DND-41 (cell line): ENCODE measurements at regions not wholly inside any gene's neighbourhood (a gene's known extent, or its start where the extent isn't known, plus 50 kb on each side); places are given as distances from the start of the nearest gene placed in this dataset.

Experiments used
- ATAC-seq: fragments of 200-7000 bp; cut with Tn5 transposase; 3 replicates; pipeline ENCODE4 v1.9.1; 2021; ENCODE audit warnings: low read depth; ENCODE audit not compliant: insufficient read depth
- DNase-seq: peaks from one replicate; pipeline ENCODE4 v3.0.0-alpha.2; 2020
- H2AFZ ChIP-seq: 2 replicates; pipeline ENCODE4 v1.6.0; 2012; ENCODE audit warnings: low read depth, low read length
- H3K27ac ChIP-seq: 2 replicates; pipeline ENCODE4 v1.5.1; 2012; ENCODE audit warnings: low read length, inconsistent platforms
- H3K27me3 ChIP-seq: fragments of 200-600 bp; sonication (generic); 2 replicates; pipeline ENCODE4 v1.6.0; 2012; ENCODE audit warnings: low read length, mild to moderate bottlenecking, inconsistent platforms; ENCODE audit not compliant: insufficient read depth, poor library complexity
- H3K36me3 ChIP-seq: 2 replicates; pipeline ENCODE4 v1.5.1; 2012; ENCODE audit warnings: low read length, inconsistent platforms; ENCODE audit not compliant: insufficient read depth
- H3K4me1 ChIP-seq: 2 replicates; pipeline ENCODE4 v1.5.1; 2012; ENCODE audit warnings: mild to moderate bottlenecking, low read length; ENCODE audit not compliant: insufficient read depth
- H3K4me2 ChIP-seq: 2 replicates; pipeline ENCODE4 v1.6.0; 2012; ENCODE audit warnings: mild to moderate bottlenecking, moderate library complexity, low read length, inconsistent platforms; ENCODE audit not compliant: insufficient read depth
- H3K4me3 ChIP-seq, 2 experiments: fragments of 200-600 bp in 1 of 2; shearing (Covaris generic) in 1 of 2; 2 replicates each; pipeline ENCODE4 v1.5.1; 2012 to 2016; ENCODE audit warnings: inconsistent platforms in 2 of 2, low read length in 2 of 2, mild to moderate bottlenecking in 2 of 2, low read depth in 1 of 2, moderate library complexity in 1 of 2
- H3K79me2 ChIP-seq: 2 replicates; pipeline ENCODE4 v1.6.0; 2012; ENCODE audit warnings: low read length, inconsistent platforms; ENCODE audit not compliant: insufficient read depth
- H3K9ac ChIP-seq: 2 replicates; pipeline ENCODE4 v1.6.0; 2012; ENCODE audit warnings: low read depth, mild to moderate bottlenecking, inconsistent platforms, low read length, moderate library complexity
- H3K9me3 ChIP-seq: 2 replicates; pipeline ENCODE4 v1.5.1; 2012; ENCODE audit warnings: low read length, moderate library complexity, mild to moderate bottlenecking, inconsistent platforms; ENCODE audit not compliant: insufficient read depth, severe bottlenecking
- H4K20me1 ChIP-seq: 2 replicates; pipeline ENCODE4 v1.6.0; 2012; ENCODE audit warnings: low read length; ENCODE audit not compliant: insufficient read depth
- EZH2 ChIP-seq: IDR thresholded peaks from 3 replicates; pipeline ENCODE4 v1.6.1; 2012; ENCODE audit warnings: borderline replicate concordance, low read depth, mild to moderate bottlenecking, moderate library complexity, low read length, inconsistent platforms; ENCODE audit not compliant: severe bottlenecking
- TF ChIP-seq, protein P1 (sequence below): IDR thresholded peaks from 2 replicates; pipeline ENCODE4 v1.5.1; 2012; ENCODE audit warnings: borderline replicate concordance, low read length, moderate library complexity, mild to moderate bottlenecking; ENCODE audit not compliant: poor library complexity, severe bottlenecking; ENCODE audit errors: extremely low read depth

DNA sequence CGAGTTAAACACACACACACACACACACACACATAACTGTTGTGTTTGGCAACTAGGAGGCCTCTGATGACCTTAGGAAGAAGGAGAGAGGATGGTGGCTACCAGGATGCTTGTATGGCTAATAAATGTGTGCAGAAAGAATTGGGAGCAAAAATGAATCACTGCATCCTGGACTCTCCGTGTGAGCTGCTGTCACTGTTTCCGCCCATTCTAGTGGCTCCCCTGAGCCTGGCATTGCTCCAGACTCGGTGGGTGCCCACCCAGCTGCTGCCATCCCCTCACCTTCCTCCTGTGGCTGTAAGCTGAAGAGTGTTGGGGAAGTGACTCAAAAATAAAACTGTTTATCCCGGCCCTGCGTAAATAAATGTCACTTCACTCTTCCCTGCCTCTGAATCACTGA lies 149.5 kb upstream of the MINDY3 start:
- ATAC-seq (no peak), DNase-seq (no peak)
- no peaks in the 10 kb centered on the region for H3K79me2 ChIP-seq
- no peak overlapping the region for H2AFZ ChIP-seq
- no peak overlapping the region for H3K4me2 ChIP-seq
- no peak overlapping the region for H3K9ac ChIP-seq
- H3K9me3 ChIP-seq = peaks cover 6% of the 10 kb centered on the region
- H3K4me1 ChIP-seq = peaks cover 40% of the 10 kb centered on the region
- H3K27me3 ChIP-seq = no peaks in the 10 kb centered on the region
- H3K4me3 ChIP-seq = no peak overlapping the region
- H3K36me3 ChIP-seq = no peaks in the 10 kb centered on the region
- H4K20me1 ChIP-seq = no peaks in the 10 kb centered on the region
- TF ChIP-seq, protein P1, sequence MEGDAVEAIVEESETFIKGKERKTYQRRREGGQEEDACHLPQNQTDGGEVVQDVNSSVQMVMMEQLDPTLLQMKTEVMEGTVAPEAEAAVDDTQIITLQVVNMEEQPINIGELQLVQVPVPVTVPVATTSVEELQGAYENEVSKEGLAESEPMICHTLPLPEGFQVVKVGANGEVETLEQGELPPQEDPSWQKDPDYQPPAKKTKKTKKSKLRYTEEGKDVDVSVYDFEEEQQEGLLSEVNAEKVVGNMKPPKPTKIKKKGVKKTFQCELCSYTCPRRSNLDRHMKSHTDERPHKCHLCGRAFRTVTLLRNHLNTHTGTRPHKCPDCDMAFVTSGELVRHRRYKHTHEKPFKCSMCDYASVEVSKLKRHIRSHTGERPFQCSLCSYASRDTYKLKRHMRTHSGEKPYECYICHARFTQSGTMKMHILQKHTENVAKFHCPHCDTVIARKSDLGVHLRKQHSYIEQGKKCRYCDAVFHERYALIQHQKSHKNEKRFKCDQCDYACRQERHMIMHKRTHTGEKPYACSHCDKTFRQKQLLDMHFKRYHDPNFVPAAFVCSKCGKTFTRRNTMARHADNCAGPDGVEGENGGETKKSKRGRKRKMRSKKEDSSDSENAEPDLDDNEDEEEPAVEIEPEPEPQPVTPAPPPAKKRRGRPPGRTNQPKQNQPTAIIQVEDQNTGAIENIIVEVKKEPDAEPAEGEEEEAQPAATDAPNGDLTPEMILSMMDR = no peak
- TF ChIP-seq EZH2 = no peak
- H3K27ac ChIP-seq = no peak overlapping the region

DNA sequence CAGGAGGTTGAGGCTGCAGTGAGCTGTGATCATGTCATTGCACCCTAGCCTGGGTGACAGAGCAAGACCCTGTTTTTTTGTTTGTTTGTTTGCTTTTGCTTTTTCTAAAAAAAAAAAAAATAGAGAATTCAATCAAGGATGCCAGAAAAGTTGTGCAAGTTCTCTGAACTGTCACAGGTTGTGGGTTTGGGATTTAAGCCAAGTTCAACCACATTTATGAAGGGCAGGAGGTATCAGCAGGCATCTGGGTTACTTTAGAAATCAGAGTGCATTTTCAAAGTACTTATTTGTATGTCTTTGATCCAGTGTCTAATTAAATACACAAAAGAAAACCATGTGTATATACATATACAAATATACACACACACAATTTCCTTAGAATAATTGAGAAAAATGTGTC lies 151.2 kb upstream of the MINDY3 start:
- H3K9me3 ChIP-seq = no peaks in the 10 kb centered on the region
- 0 out of 2 replicates have a peak overlapping the region, but pooled peaks have one; percentile 1 for H3K4me2 ChIP-seq
- no peak for TF ChIP-seq EZH2
- TF ChIP-seq, protein P1 = no peak
- H3K27me3 ChIP-seq = no peaks in the 10 kb centered on the region
- no peak overlapping the region; the same call in 1 of the 2 replicates for H3K27ac ChIP-seq
- no peak overlapping the region for H3K4me3 ChIP-seq
- H3K9ac ChIP-seq = no peak overlapping the region
- H3K79me2 ChIP-seq = no peaks in the 10 kb centered on the region
- no peak overlapping the region for H2AFZ ChIP-seq
- DNase-seq = peak; percentile 42
- H3K4me1 ChIP-seq = peaks cover 36% of the 10 kb centered on the region
- peak; percentile 87 for ATAC-seq
- H4K20me1 ChIP-seq = no peaks in the 10 kb centered on the region
- H3K36me3 ChIP-seq = no peaks in the 10 kb centered on the region

DNA sequence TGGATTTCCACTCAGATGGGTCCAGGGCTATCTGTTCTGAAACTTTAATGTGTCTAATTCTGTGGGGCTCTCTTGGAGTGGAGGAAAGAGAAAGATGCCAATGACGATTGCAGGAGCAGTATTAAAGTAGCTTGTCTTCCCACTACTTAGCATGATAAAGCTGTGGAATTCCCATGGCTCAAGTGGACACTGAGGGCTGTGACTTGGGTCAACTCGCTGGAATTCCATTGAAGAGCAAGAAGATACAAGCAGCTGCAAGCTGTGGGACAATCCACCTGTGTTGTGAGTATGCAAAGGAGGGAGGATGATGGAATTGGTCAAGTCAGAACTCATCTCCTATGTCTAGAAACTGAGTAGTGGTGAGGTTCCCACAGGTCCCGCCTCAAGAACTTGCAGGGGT lies 154.2 kb upstream of the MINDY3 start:
- Histone ChIP-seq H3K4me2 (no peak overlapping the region), H3K36me3 (no peaks in the 10 kb centered on the region), H2AFZ (no peak overlapping the region), H3K79me2 (no peaks in the 10 kb centered on the region), H3K27me3 (no peaks in the 10 kb centered on the region), H4K20me1 (no peaks in the 10 kb centered on the region), H3K9me3 (no peaks in the 10 kb centered on the region), H3K9ac (no peak overlapping the region), H3K4me1 (peaks cover 36% of the 10 kb centered on the region), H3K4me3 (no peak overlapping the region), H3K27ac (no peak overlapping the region)
- no peak for DNase-seq
- no peak for TF ChIP-seq EZH2
- TF ChIP-seq, protein P1 = no peak
- ATAC-seq = no peak

DNA sequence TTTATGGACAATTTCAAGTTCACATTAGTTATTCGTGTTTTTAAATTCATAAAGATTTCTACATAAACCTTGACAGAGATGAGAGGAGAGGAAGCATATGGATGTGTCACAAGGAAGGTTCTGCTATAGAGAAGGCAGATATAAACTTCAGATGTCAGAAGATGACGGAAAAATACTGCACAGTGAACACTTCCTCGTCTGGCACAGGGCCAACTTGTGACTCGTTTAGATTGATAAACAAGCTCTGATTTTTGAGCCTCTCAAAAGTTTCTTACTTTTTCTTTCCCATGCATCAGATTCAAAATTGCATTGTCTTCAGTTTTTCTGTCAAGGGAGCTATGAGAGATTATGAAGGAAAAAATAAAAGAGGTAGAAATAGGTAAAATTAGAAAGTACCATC lies 156.4 kb upstream of the MINDY3 start:
- Histone ChIP-seq H3K9me3 (peaks cover 6% of the 10 kb centered on the region), H3K4me2 (no peak overlapping the region), H2AFZ (no peak overlapping the region), H3K27me3 (no peaks in the 10 kb centered on the region), H3K36me3 (no peaks in the 10 kb centered on the region), H3K4me3 (no peak overlapping the region), H4K20me1 (no peaks in the 10 kb centered on the region), H3K4me1 (peaks cover 14% of the 10 kb centered on the region), H3K27ac (no peak overlapping the region), H3K79me2 (no peaks in the 10 kb centered on the region), H3K9ac (no peak overlapping the region)
- no peak for DNase-seq
- ATAC-seq = no peak
- TF ChIP-seq, protein P1 = no peak
- no peak for TF ChIP-seq EZH2
